ENCODE measurements at regions not wholly inside any gene's neighbourhood (a gene's known extent, or its start where the extent isn't known, plus 50 kb on each side); places are given as distances from the start of the nearest gene placed in this dataset.

DNA sequence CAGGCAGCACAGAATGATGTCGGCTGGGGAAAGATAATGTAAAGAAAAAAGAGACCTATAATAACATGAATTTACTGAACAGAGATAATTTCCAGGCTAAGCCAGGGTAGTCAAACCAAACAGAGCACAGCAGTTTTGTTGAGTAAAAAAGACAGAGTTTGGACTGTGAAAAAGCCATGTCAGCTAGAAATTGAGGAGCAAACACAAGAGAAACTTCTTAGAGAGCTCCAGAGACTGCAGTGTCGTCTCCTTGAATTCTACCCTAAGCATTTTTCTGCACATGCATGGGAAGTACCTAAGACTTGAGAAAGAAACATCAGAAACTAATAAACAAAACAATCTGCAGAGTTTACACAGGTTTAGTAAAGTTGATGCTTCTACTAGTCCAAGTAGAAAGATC is 1098.8 kb upstream of the CDH8 start:
- TF ChIP-seq, protein P1, sequence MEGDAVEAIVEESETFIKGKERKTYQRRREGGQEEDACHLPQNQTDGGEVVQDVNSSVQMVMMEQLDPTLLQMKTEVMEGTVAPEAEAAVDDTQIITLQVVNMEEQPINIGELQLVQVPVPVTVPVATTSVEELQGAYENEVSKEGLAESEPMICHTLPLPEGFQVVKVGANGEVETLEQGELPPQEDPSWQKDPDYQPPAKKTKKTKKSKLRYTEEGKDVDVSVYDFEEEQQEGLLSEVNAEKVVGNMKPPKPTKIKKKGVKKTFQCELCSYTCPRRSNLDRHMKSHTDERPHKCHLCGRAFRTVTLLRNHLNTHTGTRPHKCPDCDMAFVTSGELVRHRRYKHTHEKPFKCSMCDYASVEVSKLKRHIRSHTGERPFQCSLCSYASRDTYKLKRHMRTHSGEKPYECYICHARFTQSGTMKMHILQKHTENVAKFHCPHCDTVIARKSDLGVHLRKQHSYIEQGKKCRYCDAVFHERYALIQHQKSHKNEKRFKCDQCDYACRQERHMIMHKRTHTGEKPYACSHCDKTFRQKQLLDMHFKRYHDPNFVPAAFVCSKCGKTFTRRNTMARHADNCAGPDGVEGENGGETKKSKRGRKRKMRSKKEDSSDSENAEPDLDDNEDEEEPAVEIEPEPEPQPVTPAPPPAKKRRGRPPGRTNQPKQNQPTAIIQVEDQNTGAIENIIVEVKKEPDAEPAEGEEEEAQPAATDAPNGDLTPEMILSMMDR (IDR thresholded peaks at IDR 0.05), result no peak
- no peak for TF ChIP-seq POLR2A (IDR thresholded peaks at IDR 0.05)

Measured in thyroid gland (tissue), 4 donors.